NCI-H82 treated with DMSO at 0.1 percent for 48 hours (cell line): ENCODE measurements at regions not wholly inside any gene's neighbourhood (a gene's known extent, or its start where the extent isn't known, plus 50 kb on each side); places are given as distances from the start of the nearest gene placed in this dataset.

Experiments used
- DNase-seq: peaks from one replicate; lab custom pipeline; 2025; ENCODE audit not compliant: unreplicated experiment; lab: John Stamatoyannopoulos, UW

DNA sequence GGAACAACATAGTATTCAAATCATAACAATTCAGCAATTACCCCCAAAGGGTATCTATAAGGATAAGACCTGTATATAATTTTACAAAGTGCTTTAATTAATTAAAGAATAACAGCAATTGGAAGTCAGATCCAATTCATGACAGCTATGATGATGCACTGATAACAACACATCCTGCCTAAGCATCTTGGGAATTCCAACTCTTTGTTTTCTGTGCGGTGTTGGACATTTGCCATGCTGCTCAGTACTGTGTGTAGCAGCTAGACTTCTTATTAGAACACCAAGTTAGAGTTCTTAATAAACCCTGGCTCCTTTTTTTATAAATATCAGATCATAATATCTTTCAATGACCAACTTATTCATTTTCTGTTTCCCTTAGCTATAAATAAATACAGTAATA, 209.0 kb downstream of the SEC61B start:
- DNase-seq: no peak

DNA sequence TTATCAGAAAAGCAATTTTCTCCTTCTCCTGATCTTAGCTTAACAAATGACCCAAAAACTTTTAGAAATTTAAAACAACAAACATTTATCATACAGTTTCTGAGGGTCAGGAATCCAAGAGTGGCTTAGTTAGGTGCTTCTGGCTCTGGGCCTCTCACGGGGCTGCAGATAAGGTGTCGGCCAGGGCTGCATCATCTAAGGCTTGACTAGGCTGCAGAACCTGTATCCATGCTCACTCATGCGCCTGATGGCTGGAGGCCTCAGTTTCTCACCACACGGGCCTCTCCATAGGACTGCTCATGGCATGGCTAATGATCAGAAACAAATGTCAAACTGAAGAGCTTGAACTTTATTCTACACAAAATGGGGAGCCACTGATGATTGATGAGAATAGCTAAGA, 210.0 kb downstream of the SEC61B start:
- no peak for DNase-seq

DNA sequence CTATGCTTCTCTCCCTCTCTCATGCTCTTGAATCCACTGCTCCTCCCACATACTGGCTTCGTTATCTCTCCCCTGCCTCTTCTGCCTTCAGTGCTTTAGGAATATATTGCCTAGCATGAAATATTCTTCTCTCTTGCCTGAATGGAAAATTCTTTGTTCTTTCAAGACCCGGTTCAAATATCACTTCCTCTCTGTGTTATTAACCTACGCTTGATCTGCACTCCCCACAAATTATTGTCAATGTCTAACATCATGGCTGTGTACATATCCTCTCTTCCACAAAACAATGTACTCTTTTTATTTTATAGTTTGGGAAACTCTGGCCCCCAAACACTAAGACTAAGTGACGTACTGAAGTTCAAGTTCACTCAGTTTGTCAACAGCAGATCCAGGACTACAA, 211.0 kb downstream of the SEC61B start:
- no peak for DNase-seq

DNA sequence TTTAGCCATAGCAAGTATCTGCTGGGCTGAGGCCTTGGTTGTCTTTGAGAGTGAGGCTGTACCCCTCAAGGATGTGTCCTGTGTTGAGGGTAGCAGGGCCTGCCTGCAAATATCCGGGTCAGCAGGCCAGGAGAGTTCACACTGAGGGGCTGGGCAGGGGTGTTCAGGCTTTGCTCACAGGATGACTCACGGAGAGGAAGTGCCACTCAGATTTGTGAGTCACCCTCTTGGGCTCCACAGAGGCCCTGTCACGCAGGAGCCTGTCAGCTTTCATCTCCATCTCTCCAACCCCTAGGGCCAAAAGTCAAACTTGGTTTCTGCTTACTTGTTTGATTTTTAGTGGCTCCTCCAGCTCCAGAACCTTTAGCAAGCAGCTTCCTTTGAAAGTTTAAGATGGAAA, 211.5 kb downstream of the SEC61B start:
- DNase-seq: no peak

DNA sequence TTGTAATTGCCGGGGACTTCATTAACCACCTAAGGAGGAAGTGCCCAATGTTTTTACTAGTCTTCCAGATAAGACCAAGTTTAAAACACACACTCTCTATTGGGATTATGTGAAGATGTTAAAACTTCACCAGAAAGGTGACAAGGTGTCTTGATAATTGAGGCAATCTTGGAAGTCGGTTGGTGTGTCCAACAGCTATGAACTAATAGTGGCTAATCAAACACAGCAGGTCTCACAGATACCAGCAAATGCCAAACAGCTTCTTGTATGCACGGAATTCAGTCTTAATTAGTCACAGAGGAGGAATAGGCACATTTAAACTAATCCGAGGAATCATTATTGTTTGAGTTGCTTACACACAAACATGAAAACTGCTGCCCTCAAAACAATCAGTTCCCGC, 214.5 kb downstream of the SEC61B start:
- DNase-seq: no peak

DNA sequence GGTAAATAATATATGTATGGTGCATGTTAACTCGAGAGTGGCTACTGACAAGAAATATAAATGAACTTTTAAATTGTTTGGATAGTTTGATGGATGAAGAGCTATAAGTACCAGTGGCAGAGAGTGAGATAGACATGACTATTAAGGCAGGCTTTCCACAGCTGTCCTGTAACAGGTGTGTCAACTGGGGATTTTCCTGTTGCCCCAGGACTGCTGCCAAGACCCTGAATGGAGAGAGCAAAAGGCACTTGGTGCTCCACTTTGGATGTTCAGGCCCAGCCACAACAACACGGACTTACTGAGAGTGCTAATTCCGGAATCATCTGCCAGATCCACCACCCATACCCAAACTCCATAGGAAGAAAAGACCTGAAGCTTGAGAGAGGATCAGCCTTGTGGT, 215.1 kb downstream of the SEC61B start:
- DNase-seq: no peak

GRCh38 chr9:99438596-99438995, 216.5 kb downstream of the SEC61B start:
- DNase-seq: no peak

- no peak for DNase-seq
These were observed 219.7 kb downstream of the SEC61B start for GRCh38 chr9:99441829-99442228.

DNA sequence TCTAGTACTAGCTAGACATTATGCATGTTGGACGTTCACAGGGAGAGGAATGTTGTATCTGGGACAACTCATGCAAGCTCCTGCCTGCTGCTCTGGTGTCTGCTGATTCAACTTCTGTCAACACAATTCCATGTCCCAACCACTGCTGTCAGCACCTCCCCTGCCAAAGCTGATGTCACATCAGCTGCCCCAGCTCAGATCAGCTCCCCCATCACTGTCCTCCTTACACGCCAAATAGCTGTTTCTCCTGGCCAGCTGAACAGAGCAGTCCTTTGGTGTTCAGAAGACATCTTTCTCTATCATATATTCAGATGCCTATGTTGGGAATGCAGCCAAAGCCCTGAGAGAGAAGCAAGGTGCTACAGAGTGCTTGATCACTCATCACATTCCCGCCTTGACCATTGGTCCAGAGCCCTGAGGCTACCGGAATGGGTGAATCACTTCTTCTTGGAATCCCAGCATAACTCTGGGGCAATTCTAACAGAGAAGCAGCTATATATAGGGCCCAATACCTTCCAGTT, 223.3 kb downstream of the SEC61B start:
- no peak for DNase-seq

- no peak for DNase-seq
These were observed 223.8 kb downstream of the SEC61B start for GRCh38 chr9:99445920-99446319.

DNA sequence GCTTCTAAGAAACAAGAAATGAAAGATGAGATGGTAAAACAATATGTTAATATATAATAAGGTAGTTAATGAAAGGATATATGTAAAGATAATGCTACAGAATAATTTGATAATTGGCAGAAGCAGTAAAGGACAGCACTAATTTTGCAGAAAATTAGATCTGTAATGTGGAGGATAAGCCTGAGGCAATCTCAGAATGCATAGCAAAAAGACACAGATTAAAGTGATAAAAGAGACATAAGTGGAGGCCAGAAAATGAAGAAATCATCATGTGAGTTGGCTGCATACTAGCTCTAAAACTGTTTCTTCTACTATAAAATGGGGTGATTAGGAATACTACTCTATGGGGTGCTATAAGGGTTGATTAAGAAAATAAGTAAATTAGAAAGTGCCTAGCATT, 225.9 kb downstream of the SEC61B start:
- DNase-seq: no peak

DNA sequence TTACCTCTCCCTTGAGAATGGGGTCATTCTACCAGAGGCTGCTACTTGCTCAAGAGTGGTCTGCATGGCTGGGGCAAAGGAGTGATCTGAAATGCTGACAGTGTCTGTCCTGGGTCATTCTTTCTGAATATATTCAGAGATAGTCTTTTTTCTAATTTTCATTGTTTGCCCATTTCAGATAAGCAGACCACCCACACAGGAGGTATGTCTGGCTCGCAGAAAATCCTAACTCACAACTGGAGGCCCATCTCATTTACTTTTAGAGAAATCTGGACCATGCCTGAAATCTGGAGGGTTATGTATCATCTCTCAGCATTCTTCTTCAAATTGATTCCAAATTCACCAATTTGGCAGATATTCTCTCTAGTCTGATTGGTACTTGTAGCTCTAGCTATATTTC, 227.6 kb downstream of the SEC61B start:
- DNase-seq: no peak

DNA sequence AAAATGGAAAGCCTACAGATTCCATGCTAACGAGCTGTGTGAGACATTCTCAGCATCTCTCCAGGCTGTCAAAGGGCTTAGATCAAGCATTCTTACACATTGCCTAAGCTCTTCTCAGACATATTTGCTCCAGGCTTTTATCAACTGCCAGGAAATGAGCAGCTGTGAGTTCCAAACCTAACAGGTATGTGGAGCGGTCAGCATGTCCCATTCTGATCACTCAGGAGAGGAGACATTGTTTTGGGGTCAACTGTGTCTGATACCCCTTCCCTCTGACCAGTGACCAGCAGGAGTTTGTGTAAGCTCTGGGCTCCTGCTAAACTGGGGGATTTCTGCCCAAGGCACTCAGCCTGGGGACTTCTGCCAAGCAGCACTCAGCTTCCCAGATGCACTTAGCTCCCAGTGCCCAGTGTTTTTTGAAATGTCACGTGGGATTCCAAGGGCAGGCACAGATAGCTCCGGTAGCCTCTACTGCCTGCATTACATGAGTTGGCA, 229.1 kb downstream of the SEC61B start:
- no peak for DNase-seq

DNA sequence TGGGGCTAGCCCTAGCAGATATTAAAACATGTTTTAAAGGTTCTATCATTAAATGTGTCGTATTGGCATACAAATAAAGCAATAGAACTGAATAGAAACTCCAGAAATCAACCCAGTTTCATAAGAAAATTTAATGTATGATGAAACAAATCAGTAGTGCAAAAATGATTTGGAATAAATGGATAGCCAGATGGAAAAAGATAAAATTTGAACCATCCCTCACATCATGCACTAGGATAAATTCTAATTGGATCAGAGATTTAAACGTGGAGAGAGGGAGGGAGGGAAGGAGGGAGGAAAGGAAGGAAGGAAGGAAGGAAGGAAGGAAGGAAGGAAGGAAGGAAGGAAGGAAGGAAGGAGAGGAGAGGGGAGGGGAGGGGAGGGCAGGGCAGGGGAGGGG, 235.3 kb downstream of the SEC61B start:
- DNase-seq: no peak

- DNase-seq: no peak
These were observed 235.9 kb downstream of the SEC61B start for GRCh38 chr9:99457981-99458380.

DNA sequence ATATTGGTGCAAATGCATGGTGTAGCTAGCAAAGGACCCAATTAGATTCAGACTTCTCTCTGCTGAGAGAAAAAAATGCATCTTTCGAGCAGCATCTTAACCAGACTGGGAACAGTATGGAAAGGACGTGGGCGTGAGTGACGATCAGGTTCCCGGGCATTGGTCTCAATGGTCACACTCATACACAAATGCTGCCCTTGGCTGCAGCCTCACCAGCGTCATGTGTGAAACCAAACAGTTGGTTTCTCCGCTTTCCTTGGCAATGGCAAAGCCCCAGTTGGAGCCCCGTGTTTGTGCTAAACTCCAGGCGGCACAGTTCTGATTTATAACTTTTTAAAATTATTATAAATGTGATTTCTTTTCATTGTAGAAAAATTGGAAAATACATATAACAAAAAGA, 237.8 kb downstream of the SEC61B start:
- no peak for DNase-seq

- DNase-seq: no peak
These were observed 241.0 kb downstream of the SEC61B start for GRCh38 chr9:99463131-99463530.

- no peak for DNase-seq
These were observed 242.5 kb downstream of the SEC61B start for GRCh38 chr9:99464568-99464967.

GRCh38 chr9:99465231-99465907, 243.3 kb downstream of the SEC61B start:
- DNase-seq: peak; percentile 88

GRCh38 chr9:99466104-99466503, 244.0 kb downstream of the SEC61B start:
- no peak for DNase-seq

GRCh38 chr9:99466781-99467180, 244.7 kb downstream of the SEC61B start:
- DNase-seq: no peak

- DNase-seq: no peak
These were observed 249.0 kb downstream of the SEC61B start for GRCh38 chr9:99471033-99471432.

- no peak for DNase-seq
These were observed 250.3 kb downstream of the SEC61B start for GRCh38 chr9:99472240-99472915.
